GM19372 (cell line): ENCODE measurements at regions not wholly inside any gene's neighbourhood (a gene's known extent, or its start where the extent isn't known, plus 50 kb on each side); places are given as distances from the start of the nearest gene placed in this dataset.

Experiments used
- ATAC-seq: cut with Tn5 transposase; IDR thresholded peaks from one replicate; pipeline ENCODE4 v1.9.1; 2021; ENCODE audit warnings: mild to moderate bottlenecking, low read depth, moderate library complexity; ENCODE audit not compliant: unreplicated experiment

- ATAC-seq = peak; percentile 76
Observed at GRCh38 chr2:204260162-204260877, 285.0 kb upstream of the PARD3B start.

GRCh38 chr2:204260901-204261300, 284.4 kb upstream of the PARD3B start:
- ATAC-seq = no peak

GRCh38 chr2:204261846-204262245, 283.4 kb upstream of the PARD3B start:
- ATAC-seq = no peak

GRCh38 chr2:204264085-204264553, 281.2 kb upstream of the PARD3B start:
- ATAC-seq = no peak

- no peak for ATAC-seq
Observed at GRCh38 chr2:204264621-204265140, 280.6 kb upstream of the PARD3B start.

- ATAC-seq = no peak
Observed at GRCh38 chr2:204265681-204266181, 279.5 kb upstream of the PARD3B start.

- no peak for ATAC-seq
Observed at GRCh38 chr2:204268458-204268857, 276.8 kb upstream of the PARD3B start.

- no peak for ATAC-seq
Observed at GRCh38 chr2:204268971-204269370, 276.3 kb upstream of the PARD3B start.

- no peak for ATAC-seq
Observed at GRCh38 chr2:204272089-204272488, 273.2 kb upstream of the PARD3B start.

GRCh38 chr2:204272610-204273287, 272.5 kb upstream of the PARD3B start:
- ATAC-seq = no peak

- ATAC-seq = no peak
Observed at GRCh38 chr2:204274429-204274828, 270.8 kb upstream of the PARD3B start.

GRCh38 chr2:204274991-204275390, 270.3 kb upstream of the PARD3B start:
- no peak for ATAC-seq

GRCh38 chr2:204277226-204277625, 268.0 kb upstream of the PARD3B start:
- ATAC-seq = no peak

GRCh38 chr2:204278454-204278853, 266.8 kb upstream of the PARD3B start:
- ATAC-seq = no peak

GRCh38 chr2:204279819-204280218, 265.5 kb upstream of the PARD3B start:
- no peak for ATAC-seq

- ATAC-seq = no peak
Observed at GRCh38 chr2:204280262-204280668, 265.0 kb upstream of the PARD3B start.

GRCh38 chr2:204282081-204282480, 263.2 kb upstream of the PARD3B start:
- ATAC-seq = no peak

- ATAC-seq = no peak
Observed at GRCh38 chr2:204282525-204282924, 262.8 kb upstream of the PARD3B start.

GRCh38 chr2:204289066-204289465, 256.2 kb upstream of the PARD3B start:
- no peak for ATAC-seq

GRCh38 chr2:204292439-204292838, 252.8 kb upstream of the PARD3B start:
- ATAC-seq = no peak

- ATAC-seq = no peak
Observed at GRCh38 chr2:204293884-204294747, 251.2 kb upstream of the PARD3B start.
